Liver (tissue), 3 donors: ENCODE measurements at regions not wholly inside any gene's neighbourhood (a gene's known extent, or its start where the extent isn't known, plus 50 kb on each side); places are given as distances from the start of the nearest gene placed in this dataset.

Source experiments
- CTCF ChIP-seq: fragments of 150-350 bp; IDR thresholded peaks from 2 replicates; pipeline ENCODE4 v1.5.1; 2017; ENCODE audit warnings: improper control_type of control experiment, low read depth, low read length; ENCODE audit not compliant: missing input control
- GABPA ChIP-seq, 2 donors: IDR thresholded peaks in 1 of 2; conservative IDR thresholded peaks in 1 of 2; 2 replicates each; pipeline ENCODE4 v1.6.1; 2016; ENCODE audit warnings: antibody characterized with exemption in 2 of 2, mild to moderate bottlenecking in 1 of 2, moderate library complexity in 1 of 2
- HNF4A ChIP-seq, 2 donors: conservative IDR thresholded peaks; 2 replicates each; pipeline ENCODE4 v1.6.1; 2016; ENCODE audit warnings: antibody characterized with exemption in 2 of 2, mild to moderate bottlenecking in 2 of 2
- HNF4G ChIP-seq: IDR thresholded peaks from 2 replicates; pipeline ENCODE4 v1.6.1; 2016; ENCODE audit warnings: antibody characterized with exemption
- RAD21 ChIP-seq, 2 donors: IDR thresholded peaks; 2 replicates each; pipeline ENCODE4 v1.6.1; 2016; ENCODE audit warnings: antibody characterized with exemption in 2 of 2, mild to moderate bottlenecking in 2 of 2
- SP1 ChIP-seq: IDR thresholded peaks from 2 replicates; pipeline ENCODE4 v1.6.1; 2018; ENCODE audit warnings: antibody characterized with exemption, mild to moderate bottlenecking
- TAF1 ChIP-seq: conservative IDR thresholded peaks from 2 replicates; pipeline ENCODE4 v1.6.1; 2016; ENCODE audit warnings: antibody characterized with exemption, mild to moderate bottlenecking
- YY1 ChIP-seq: IDR thresholded peaks from 2 replicates; pipeline ENCODE4 v1.6.1; 2016; ENCODE audit warnings: antibody characterized with exemption, mild to moderate bottlenecking
- TF ChIP-seq, protein P1 (sequence below): IDR thresholded peaks from 2 replicates; pipeline ENCODE4 v1.6.1; 2016; ENCODE audit warnings: antibody characterized with exemption, mild to moderate bottlenecking
- TF ChIP-seq, protein P2 (sequence below): IDR thresholded peaks from 2 replicates; pipeline ENCODE4 v1.6.1; 2016; ENCODE audit warnings: antibody characterized with exemption
- TF ChIP-seq, protein P3 (sequence below): IDR thresholded peaks from 2 replicates; pipeline ENCODE4 v1.6.1; 2016; ENCODE audit warnings: antibody characterized with exemption
- donor health status: healthy.
- donor health status: healthy.

DNA sequence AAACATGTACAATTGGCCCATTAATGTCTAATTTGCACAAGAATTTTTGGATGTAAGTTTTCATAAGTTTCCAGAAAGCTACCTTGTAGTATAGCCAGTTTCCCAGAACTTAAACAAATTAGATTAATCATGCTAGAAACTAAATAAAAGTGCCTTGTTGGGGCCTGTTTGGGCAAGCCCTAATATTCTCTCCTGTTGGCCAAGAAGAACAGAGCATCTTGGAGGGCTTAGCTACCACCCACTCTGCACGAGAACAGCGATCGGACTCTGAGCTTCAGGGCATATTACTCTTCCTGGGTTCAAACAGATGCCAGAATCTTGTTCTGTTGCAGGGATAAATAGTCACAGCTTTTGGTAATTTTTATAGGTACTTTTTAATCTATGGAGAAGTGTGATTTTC, 88.2 kb downstream of the GAS1 start:
- TF ChIP-seq, protein P1, sequence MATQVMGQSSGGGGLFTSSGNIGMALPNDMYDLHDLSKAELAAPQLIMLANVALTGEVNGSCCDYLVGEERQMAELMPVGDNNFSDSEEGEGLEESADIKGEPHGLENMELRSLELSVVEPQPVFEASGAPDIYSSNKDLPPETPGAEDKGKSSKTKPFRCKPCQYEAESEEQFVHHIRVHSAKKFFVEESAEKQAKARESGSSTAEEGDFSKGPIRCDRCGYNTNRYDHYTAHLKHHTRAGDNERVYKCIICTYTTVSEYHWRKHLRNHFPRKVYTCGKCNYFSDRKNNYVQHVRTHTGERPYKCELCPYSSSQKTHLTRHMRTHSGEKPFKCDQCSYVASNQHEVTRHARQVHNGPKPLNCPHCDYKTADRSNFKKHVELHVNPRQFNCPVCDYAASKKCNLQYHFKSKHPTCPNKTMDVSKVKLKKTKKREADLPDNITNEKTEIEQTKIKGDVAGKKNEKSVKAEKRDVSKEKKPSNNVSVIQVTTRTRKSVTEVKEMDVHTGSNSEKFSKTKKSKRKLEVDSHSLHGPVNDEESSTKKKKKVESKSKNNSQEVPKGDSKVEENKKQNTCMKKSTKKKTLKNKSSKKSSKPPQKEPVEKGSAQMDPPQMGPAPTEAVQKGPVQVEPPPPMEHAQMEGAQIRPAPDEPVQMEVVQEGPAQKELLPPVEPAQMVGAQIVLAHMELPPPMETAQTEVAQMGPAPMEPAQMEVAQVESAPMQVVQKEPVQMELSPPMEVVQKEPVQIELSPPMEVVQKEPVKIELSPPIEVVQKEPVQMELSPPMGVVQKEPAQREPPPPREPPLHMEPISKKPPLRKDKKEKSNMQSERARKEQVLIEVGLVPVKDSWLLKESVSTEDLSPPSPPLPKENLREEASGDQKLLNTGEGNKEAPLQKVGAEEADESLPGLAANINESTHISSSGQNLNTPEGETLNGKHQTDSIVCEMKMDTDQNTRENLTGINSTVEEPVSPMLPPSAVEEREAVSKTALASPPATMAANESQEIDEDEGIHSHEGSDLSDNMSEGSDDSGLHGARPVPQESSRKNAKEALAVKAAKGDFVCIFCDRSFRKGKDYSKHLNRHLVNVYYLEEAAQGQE: no peak
- TF ChIP-seq HNF4A (conservative IDR thresholded peaks at IDR 0.05) (no peak), CTCF (no peak), HNF4G (no peak), TAF1 (no peak), GABPA (IDR thresholded peaks at IDR 0.05 in 1 of 2, conservative IDR thresholded peaks at IDR 0.05 in 1 of 2) (no peak), SP1 (no peak), RAD21 (IDR thresholded peaks at IDR 0.05) (no peak), YY1 (no peak)
- TF ChIP-seq, protein P2, sequence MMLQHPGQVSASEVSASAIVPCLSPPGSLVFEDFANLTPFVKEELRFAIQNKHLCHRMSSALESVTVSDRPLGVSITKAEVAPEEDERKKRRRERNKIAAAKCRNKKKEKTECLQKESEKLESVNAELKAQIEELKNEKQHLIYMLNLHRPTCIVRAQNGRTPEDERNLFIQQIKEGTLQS: no peak
- TF ChIP-seq, protein P3, sequence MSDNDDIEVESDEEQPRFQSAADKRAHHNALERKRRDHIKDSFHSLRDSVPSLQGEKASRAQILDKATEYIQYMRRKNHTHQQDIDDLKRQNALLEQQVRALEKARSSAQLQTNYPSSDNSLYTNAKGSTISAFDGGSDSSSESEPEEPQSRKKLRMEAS: no peak
